Activated CD8-positive, alpha-beta T cell treated with anti-CD3 and anti-CD28 coated beads for 36 hours (primary cell): ENCODE measurements at regions not wholly inside any gene's neighbourhood (a gene's known extent, or its start where the extent isn't known, plus 50 kb on each side); places are given as distances from the start of the nearest gene placed in this dataset.

Experiments used
- ATAC-seq: fragments of 200-7000 bp; cut with Tn5 transposase; one replicate; pipeline ENCODE4 v1.10.0; 2021; ENCODE audit warnings: mild to moderate bottlenecking, moderate library complexity
- CTCF ChIA-PET: fragments of 350-600 bp; sonication (Branson Sonifier 250); formaldehyde crosslinking; loops from one replicate; lab custom pipeline; 2021; ENCODE audit warnings: antibody characterized with exemption; lab: Charles Lee
- POLR2A ChIA-PET: fragments of 350-600 bp; sonication (Branson Sonifier 250); formaldehyde crosslinking; loops from one replicate; lab custom pipeline; 2021; ENCODE audit warnings: antibody characterized with exemption; lab: Charles Lee
- DNase-seq: peaks from one replicate; pipeline ENCODE4 v3.0.0-alpha.2; 2020
- H3K27ac Mint-ChIP-seq: one replicate; pipeline ENCODE4 v1.8.0; 2021; ENCODE audit warnings: mild to moderate bottlenecking, mixed read lengths
- H3K27me3 Mint-ChIP-seq: one replicate; pipeline ENCODE4 v1.8.0; 2021; ENCODE audit warnings: mixed read lengths
- H3K36me3 Mint-ChIP-seq: one replicate; pipeline ENCODE4 v1.8.0; 2021; ENCODE audit warnings: low read depth, mixed read lengths
- H3K4me1 Mint-ChIP-seq: one replicate; pipeline ENCODE4 v1.8.0; 2021; ENCODE audit warnings: low read depth, mixed read lengths
- H3K4me3 Mint-ChIP-seq: one replicate; pipeline ENCODE4 v1.8.0; 2021; ENCODE audit warnings: mild to moderate bottlenecking, moderate library complexity, mixed read lengths
- H3K9me3 Mint-ChIP-seq: one replicate; pipeline ENCODE4 v1.8.0; 2021; ENCODE audit warnings: mixed read lengths
- intact Hi-C: fragments of 100-400 bp; cut with micrococcal nuclease; formaldehyde crosslinking; loops from one replicate; pipeline ENCODE4 v1.10.0; 2022
- TF ChIP-seq, protein P1 (sequence below): fragments of 200-600 bp; IDR thresholded peaks from one replicate; pipeline ENCODE4 v1.8.0; 2022; ENCODE audit warnings: antibody characterized with exemption, mild to moderate bottlenecking

DNA sequence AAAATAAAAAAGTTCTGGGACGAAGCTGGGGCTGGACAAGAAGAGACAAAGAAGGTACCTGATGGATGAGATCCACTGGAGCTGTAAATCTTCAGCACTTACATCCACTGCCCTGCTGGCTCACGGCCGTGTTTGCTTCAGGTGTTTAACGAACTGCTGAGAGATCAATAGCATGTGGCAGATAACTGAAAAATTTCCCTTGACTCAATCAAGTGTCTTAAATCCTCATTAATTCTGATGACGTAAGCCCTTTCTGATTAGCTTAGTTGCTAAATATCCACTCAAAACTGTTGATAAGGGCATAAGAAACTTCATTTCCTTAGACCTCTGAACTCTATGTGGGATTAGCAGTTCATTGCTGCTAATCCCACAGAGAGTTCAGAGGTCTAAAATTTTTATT lies 354.2 kb upstream of the HS3ST1 start:
- H3K4me3 Mint-ChIP-seq = no peak overlapping the region
- ATAC-seq = no peak
- intact Hi-C loops = no loop called here
- H3K27me3 Mint-ChIP-seq = peaks cover 2% of the 10 kb centered on the region
- POLR2A ChIA-PET = no interaction called here
- CTCF ChIA-PET = no interaction called here
- DNase-seq = no peak
- H3K4me1 Mint-ChIP-seq = no peaks in the 10 kb centered on the region
- no peak overlapping the region for H3K27ac Mint-ChIP-seq
- no peaks in the 10 kb centered on the region for H3K36me3 Mint-ChIP-seq
- H3K9me3 Mint-ChIP-seq = no peaks in the 10 kb centered on the region
- TF ChIP-seq, protein P1, sequence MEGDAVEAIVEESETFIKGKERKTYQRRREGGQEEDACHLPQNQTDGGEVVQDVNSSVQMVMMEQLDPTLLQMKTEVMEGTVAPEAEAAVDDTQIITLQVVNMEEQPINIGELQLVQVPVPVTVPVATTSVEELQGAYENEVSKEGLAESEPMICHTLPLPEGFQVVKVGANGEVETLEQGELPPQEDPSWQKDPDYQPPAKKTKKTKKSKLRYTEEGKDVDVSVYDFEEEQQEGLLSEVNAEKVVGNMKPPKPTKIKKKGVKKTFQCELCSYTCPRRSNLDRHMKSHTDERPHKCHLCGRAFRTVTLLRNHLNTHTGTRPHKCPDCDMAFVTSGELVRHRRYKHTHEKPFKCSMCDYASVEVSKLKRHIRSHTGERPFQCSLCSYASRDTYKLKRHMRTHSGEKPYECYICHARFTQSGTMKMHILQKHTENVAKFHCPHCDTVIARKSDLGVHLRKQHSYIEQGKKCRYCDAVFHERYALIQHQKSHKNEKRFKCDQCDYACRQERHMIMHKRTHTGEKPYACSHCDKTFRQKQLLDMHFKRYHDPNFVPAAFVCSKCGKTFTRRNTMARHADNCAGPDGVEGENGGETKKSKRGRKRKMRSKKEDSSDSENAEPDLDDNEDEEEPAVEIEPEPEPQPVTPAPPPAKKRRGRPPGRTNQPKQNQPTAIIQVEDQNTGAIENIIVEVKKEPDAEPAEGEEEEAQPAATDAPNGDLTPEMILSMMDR = no peak

DNA sequence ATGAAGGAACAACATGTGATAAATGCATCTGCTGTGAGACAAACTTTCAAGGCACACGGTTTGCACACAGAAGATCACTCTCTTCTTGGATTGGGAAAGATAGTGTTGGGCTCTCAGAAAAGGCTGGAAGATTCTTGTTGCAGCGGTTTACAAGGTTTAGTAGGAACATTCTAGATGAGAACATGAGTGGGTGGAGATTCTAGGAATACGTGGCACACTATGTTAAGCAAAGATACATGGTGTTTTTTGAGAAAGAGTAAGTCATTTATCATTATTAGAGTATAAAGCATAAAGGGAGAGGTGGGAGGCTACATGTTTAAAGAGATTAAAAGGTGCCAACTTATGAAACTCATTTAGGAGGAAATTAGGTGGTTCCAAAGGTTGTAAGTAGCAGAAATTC lies 348.8 kb upstream of the HS3ST1 start:
- POLR2A ChIA-PET = no interaction called here
- H3K9me3 Mint-ChIP-seq = no peaks in the 10 kb centered on the region
- H3K27me3 Mint-ChIP-seq = peaks cover 2% of the 10 kb centered on the region
- ATAC-seq = no peak
- H3K4me3 Mint-ChIP-seq = no peak overlapping the region
- H3K27ac Mint-ChIP-seq = no peak overlapping the region
- H3K36me3 Mint-ChIP-seq = no peaks in the 10 kb centered on the region
- TF ChIP-seq, protein P1 = no peak
- H3K4me1 Mint-ChIP-seq = no peaks in the 10 kb centered on the region
- CTCF ChIA-PET = interaction anchor here (0.7 to 2.0 kb wide), 2 partner anchors 12 kb away, joined by 3 to 8 read pairs; no protein-coding TSS in a partner anchor
- intact Hi-C loops = no loop called here
- no peak for DNase-seq

DNA sequence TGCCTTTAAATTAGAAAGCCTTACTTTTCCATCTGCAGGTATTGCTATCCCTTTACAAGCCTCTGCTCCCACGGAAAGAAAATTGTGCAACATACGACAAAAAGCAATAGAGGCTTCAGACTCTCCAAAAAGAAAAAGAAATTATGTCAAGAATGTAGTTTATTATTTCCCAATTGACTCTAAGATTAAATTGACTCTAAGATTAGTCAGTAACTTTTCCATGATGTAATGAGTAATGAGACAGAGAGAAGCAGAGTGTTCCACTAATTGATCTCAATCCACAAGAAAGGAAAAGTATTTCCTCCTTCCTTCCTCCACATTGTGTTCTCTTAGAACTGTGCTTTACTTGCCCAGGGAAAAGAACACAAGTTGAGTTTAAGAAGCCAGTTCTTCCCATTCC lies 345.7 kb upstream of the HS3ST1 start:
- H3K27me3 Mint-ChIP-seq = no peaks in the 10 kb centered on the region
- POLR2A ChIA-PET = no interaction called here
- CTCF ChIA-PET = no interaction called here
- DNase-seq = no peak
- H3K4me3 Mint-ChIP-seq = no peak overlapping the region
- TF ChIP-seq, protein P1 = no peak
- no peak overlapping the region for H3K27ac Mint-ChIP-seq
- ATAC-seq = no peak
- intact Hi-C loops = no loop called here
- no peaks in the 10 kb centered on the region for H3K4me1 Mint-ChIP-seq
- no peaks in the 10 kb centered on the region for H3K9me3 Mint-ChIP-seq
- no peaks in the 10 kb centered on the region for H3K36me3 Mint-ChIP-seq

DNA sequence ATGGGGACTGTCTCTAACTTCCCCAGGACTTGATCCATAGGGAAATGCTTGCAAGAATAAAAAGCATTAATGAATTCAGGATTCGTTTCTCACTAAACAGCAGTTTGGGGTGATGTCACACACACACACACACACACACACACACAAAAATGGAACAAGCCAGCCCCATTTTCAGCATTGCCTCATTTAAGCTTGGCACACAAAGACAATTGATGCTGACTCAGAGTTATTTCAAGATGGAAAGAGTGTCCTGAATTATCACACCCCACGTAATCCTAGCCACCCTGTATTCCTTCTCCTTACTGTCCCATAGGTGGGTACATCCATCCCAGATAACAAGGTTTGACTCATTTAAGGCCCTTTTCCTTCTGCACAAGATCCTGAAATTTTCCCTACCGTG lies 345.1 kb upstream of the HS3ST1 start:
- Mint-ChIP-seq H3K27ac (no peak overlapping the region), H3K36me3 (no peaks in the 10 kb centered on the region)

DNA sequence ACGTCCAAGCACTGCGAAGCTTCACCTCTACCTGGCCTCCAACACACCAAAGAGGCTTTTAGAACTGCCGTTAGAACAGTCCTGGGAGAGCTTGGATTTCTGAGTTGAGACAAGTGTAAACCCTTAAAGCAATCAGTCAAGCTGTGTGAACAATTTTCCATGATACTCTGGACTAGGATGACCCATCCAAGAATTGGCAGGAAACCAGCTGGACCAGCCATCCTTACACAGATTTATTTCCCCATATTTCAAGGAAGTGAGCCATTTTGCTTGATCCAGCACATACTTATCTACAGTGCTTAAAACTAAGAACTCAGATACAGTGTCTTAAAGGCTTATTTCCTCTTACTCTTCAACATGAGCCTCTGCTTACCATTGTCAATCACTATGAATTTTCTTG lies 340.7 kb upstream of the HS3ST1 start:
- Mint-ChIP-seq H3K27me3 (peaks cover 2% of the 10 kb centered on the region), H3K4me3 (no peak overlapping the region), H3K4me1 (no peaks in the 10 kb centered on the region), H3K36me3 (no peaks in the 10 kb centered on the region), H3K27ac (no peak overlapping the region), H3K9me3 (no peaks in the 10 kb centered on the region)
- CTCF ChIA-PET = interaction anchor here (1.9 kb wide), 1 partner anchor 864 kb away, joined by 7 read pairs; no protein-coding TSS in a partner anchor
- intact Hi-C loops = loop anchor here (5.0 kb wide), 1 partner anchor 863 kb away; no protein-coding TSS in a partner anchor
- POLR2A ChIA-PET = no interaction called here
- DNase-seq = no peak
- TF ChIP-seq, protein P1 = no peak
- ATAC-seq = no peak

More for the DNA sequence above, 345.1 kb upstream of the HS3ST1 start:
- no peak for ATAC-seq
- no peak overlapping the region for H3K4me3 Mint-ChIP-seq
- intact Hi-C loops = no loop called here
- TF ChIP-seq, protein P1 = no peak
- H3K4me1 Mint-ChIP-seq = no peaks in the 10 kb centered on the region
- no peaks in the 10 kb centered on the region for H3K9me3 Mint-ChIP-seq
- POLR2A ChIA-PET = no interaction called here
- no peak for DNase-seq
- no peaks in the 10 kb centered on the region for H3K27me3 Mint-ChIP-seq
- CTCF ChIA-PET = no interaction called here
